Loucy (cell line): ENCODE measurements at regions not wholly inside any gene's neighbourhood (a gene's known extent, or its start where the extent isn't known, plus 50 kb on each side); places are given as distances from the start of the nearest gene placed in this dataset.

Experiments
- H2AFZ ChIP-seq: fragments of 200-600 bp; sonication (generic); 2 replicates; pipeline ENCODE4 v1.6.0; 2016; ENCODE audit warnings: antibody characterized with exemption, mild to moderate bottlenecking, low read length, moderate library complexity
- H3F3A ChIP-seq: fragments of 200-600 bp; 2 replicates; pipeline ENCODE4 v1.6.0; 2016; ENCODE audit warnings: antibody characterized with exemption, low read depth, mild to moderate bottlenecking
- H3K27me3 ChIP-seq: fragments of 200-600 bp; sonication (generic); 2 replicates; pipeline ENCODE4 v1.6.1; 2014; ENCODE audit warnings: low read length, mild to moderate bottlenecking; ENCODE audit not compliant: insufficient read depth, poor library complexity, severe bottlenecking
- H3K36me3 ChIP-seq: fragments of 200-600 bp; sonication (generic); 2 replicates; pipeline ENCODE4 v1.6.1; 2016; ENCODE audit warnings: low read length; ENCODE audit not compliant: insufficient read depth
- H3K4me1 ChIP-seq: fragments of 200-600 bp; sonication (generic); 2 replicates; pipeline ENCODE4 v1.5.1; 2014; ENCODE audit warnings: low read length, mild to moderate bottlenecking; ENCODE audit not compliant: insufficient read depth, poor library complexity, severe bottlenecking
- H3K4me2 ChIP-seq: fragments of 200-600 bp; sonication (generic); 2 replicates; pipeline ENCODE4 v1.6.0; 2014; ENCODE audit warnings: antibody characterized with exemption, low read length, low read depth, mild to moderate bottlenecking; ENCODE audit not compliant: poor library complexity, severe bottlenecking
- H3K4me3 ChIP-seq: fragments of 200-600 bp; sonication (generic); 2 replicates; pipeline ENCODE4 v1.5.1; 2014; ENCODE audit warnings: low read length, mild to moderate bottlenecking, mixed read lengths; ENCODE audit not compliant: poor library complexity, severe bottlenecking
- H3K79me2 ChIP-seq: fragments of 200-600 bp; sonication (generic); 2 replicates; pipeline ENCODE4 v1.6.1; 2014; ENCODE audit warnings: low read length; ENCODE audit not compliant: insufficient read depth
- H3K9ac ChIP-seq: fragments of 200-600 bp; sonication (generic); 2 replicates; pipeline ENCODE4 v1.6.0; 2014; ENCODE audit warnings: mild to moderate bottlenecking, low read depth, low read length, moderate library complexity; ENCODE audit not compliant: poor library complexity, severe bottlenecking
- H3K9me2 ChIP-seq: fragments of 200-600 bp; sonication (generic); replicated peaks from 2 replicates; pipeline ENCODE4 v1.6.1; 2016; ENCODE audit warnings: low read depth, low read length, mixed read lengths
- H3K9me3 ChIP-seq: fragments of 200-600 bp; sonication (generic); 2 replicates; pipeline ENCODE4 v1.6.1; 2014; ENCODE audit warnings: mild to moderate bottlenecking, antibody characterized with exemption, low read length, low read depth; ENCODE audit not compliant: insufficient read depth
- H4K20me1 ChIP-seq: fragments of 200-600 bp; sonication (generic); 2 replicates; pipeline ENCODE4 v1.6.0; 2014; ENCODE audit warnings: antibody characterized with exemption, low read length, mild to moderate bottlenecking; ENCODE audit not compliant: insufficient read depth, poor library complexity, severe bottlenecking
- EZH2phosphoT487 ChIP-seq: fragments of 200-600 bp; IDR thresholded peaks from 2 replicates; pipeline ENCODE4 v1.6.1; 2018; ENCODE audit warnings: antibody characterized with exemption, mild to moderate bottlenecking, moderate library complexity, borderline replicate concordance
- TF ChIP-seq, protein P1 (sequence below): fragments of 200-600 bp; sonication (generic); conservative IDR thresholded peaks from 2 replicates; pipeline ENCODE4 v1.5.1; 2014; ENCODE audit warnings: mild to moderate bottlenecking, antibody characterized with exemption, low read length

- TF ChIP-seq, protein P1, sequence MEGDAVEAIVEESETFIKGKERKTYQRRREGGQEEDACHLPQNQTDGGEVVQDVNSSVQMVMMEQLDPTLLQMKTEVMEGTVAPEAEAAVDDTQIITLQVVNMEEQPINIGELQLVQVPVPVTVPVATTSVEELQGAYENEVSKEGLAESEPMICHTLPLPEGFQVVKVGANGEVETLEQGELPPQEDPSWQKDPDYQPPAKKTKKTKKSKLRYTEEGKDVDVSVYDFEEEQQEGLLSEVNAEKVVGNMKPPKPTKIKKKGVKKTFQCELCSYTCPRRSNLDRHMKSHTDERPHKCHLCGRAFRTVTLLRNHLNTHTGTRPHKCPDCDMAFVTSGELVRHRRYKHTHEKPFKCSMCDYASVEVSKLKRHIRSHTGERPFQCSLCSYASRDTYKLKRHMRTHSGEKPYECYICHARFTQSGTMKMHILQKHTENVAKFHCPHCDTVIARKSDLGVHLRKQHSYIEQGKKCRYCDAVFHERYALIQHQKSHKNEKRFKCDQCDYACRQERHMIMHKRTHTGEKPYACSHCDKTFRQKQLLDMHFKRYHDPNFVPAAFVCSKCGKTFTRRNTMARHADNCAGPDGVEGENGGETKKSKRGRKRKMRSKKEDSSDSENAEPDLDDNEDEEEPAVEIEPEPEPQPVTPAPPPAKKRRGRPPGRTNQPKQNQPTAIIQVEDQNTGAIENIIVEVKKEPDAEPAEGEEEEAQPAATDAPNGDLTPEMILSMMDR, result no peak
- no peak for TF ChIP-seq EZH2phosphoT487
- no peak overlapping the region for H3K4me2 ChIP-seq
- H3K9me2 ChIP-seq, result no peaks in the 10 kb centered on the region
- H4K20me1 ChIP-seq, result no peaks in the 10 kb centered on the region
- no peaks in the 10 kb centered on the region for H3K36me3 ChIP-seq
- no peaks in the 10 kb centered on the region for H3K9me3 ChIP-seq
- H3K27me3 ChIP-seq, result no peaks in the 10 kb centered on the region
- H3K4me3 ChIP-seq, result no peak overlapping the region
- no peak overlapping the region for H2AFZ ChIP-seq
- H3K79me2 ChIP-seq, result no peaks in the 10 kb centered on the region
- no peak overlapping the region for H3K9ac ChIP-seq
- no peaks in the 10 kb centered on the region for H3F3A ChIP-seq
- H3K4me1 ChIP-seq, result peaks cover 20% of the 10 kb centered on the region
Measured at GRCh38 chr4:124427095-124427767, 285.3 kb downstream of the ANKRD50 start.

DNA sequence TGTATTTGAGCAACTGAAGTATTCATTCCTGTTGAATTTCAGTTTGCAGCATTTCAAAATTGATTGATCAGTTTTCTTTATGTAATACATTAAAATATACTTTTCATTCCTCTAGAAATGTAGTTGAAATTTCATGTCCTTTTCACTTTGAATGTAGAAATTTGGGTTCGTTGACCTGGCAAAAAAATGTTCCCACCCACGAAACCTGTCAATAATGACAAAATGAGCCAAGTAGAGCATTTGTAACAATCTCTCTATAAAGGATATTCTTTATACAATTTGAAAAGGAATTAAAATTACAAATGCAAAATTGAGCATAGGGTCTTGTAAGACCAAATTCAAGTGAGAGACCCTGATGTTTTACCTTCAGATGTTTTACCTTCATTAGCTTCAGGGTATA lies 283.9 kb downstream of the ANKRD50 start:
- Histone ChIP-seq H3K79me2 (no peaks in the 10 kb centered on the region), H3K4me2 (no peak overlapping the region)

DNA sequence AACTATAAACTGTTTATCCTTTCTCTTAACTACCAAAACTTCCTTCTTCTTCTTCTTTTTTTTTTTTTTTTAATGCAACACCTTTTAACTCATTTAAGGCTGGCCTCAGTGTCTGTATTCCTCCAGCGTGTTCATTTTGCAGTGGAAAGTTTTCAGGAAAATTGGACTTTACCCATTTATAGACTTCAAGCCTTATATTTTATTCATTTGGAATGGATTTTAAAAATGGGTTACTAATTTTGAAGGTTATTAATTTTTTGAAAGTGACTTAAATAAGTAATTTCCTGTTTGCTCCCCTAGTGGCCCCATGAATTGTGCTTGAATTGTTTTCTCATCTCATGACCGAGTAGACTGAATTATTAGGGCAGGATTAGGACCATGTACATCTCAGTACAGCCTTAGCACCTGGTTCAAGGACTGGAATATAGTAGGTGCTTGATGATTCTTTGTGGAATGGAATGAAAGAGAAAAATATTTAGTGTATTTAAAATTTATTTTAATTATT lies 282.7 kb downstream of the ANKRD50 start:
- peak overlapping the region; percentile 65 for H3K4me2 ChIP-seq
- no peaks in the 10 kb centered on the region for H4K20me1 ChIP-seq
- H3K9me2 ChIP-seq, result no peaks in the 10 kb centered on the region
- H3K79me2 ChIP-seq, result no peaks in the 10 kb centered on the region
- peak overlapping the region; percentile 17 for H3K4me3 ChIP-seq
- no peaks in the 10 kb centered on the region for H3K36me3 ChIP-seq
- no peaks in the 10 kb centered on the region for H3K27me3 ChIP-seq
- H3K9me3 ChIP-seq, result no peaks in the 10 kb centered on the region
- no peak for TF ChIP-seq EZH2phosphoT487
- TF ChIP-seq, protein P1, result peak; percentile 31
- no peaks in the 10 kb centered on the region for H3F3A ChIP-seq
- peak overlapping the region; percentile 26 for H3K9ac ChIP-seq
- H3K4me1 ChIP-seq, result peaks cover 20% of the 10 kb centered on the region
- peak overlapping the region; percentile 42 for H2AFZ ChIP-seq

More for the DNA sequence above, 283.9 kb downstream of the ANKRD50 start:
- Histone ChIP-seq H3K27me3 (no peaks in the 10 kb centered on the region), H3K36me3 (no peaks in the 10 kb centered on the region), H3K4me3 (no peak overlapping the region), H3K9ac (no peak overlapping the region), H3F3A (no peaks in the 10 kb centered on the region), H4K20me1 (no peaks in the 10 kb centered on the region), H3K4me1 (peaks cover 20% of the 10 kb centered on the region), H3K9me2 (no peaks in the 10 kb centered on the region), H3K9me3 (no peaks in the 10 kb centered on the region), H2AFZ (no peak overlapping the region)
- no peak for TF ChIP-seq EZH2phosphoT487
- TF ChIP-seq, protein P1, result no peak
